Cardiac muscle cell (in vitro differentiated cells and primary cell): ENCODE measurements at regions not wholly inside any gene's neighbourhood (a gene's known extent, or its start where the extent isn't known, plus 50 kb on each side); places are given as distances from the start of the nearest gene placed in this dataset.
"Not testable (repeated sequence)": the region's sequence is repeated elsewhere in the genome, so short reads cannot be mapped to it uniquely, and the experiment has no call there.

ENCODE experiments used
- DNase-seq, 2 donors: peaks; one replicate each; pipeline versions ENCODE4 v3.0.0 to v3.0.0-alpha.2; 2010 to 2017; ENCODE audit warnings: low read depth in 1 of 2, low spot score in 1 of 2
- H3K27ac ChIP-seq: fragments of 200-600 bp; sonication (generic); 2 replicates; pipeline ENCODE4 v1.5.1; 2016
- H3K27me3 ChIP-seq: fragments of 200-600 bp; sonication (generic); 2 replicates; pipeline ENCODE4 v1.6.0; 2016; ENCODE audit warnings: control low read depth
- H3K36me3 ChIP-seq: fragments of 200-600 bp; sonication (generic); 2 replicates; pipeline ENCODE4 v1.5.1; 2016; ENCODE audit warnings: control low read depth
- H3K4me1 ChIP-seq: fragments of 200-600 bp; sonication (generic); 2 replicates; pipeline ENCODE4 v1.8.1; 2017; ENCODE audit warnings: low read depth, mild to moderate bottlenecking, mixed run types
- H3K4me3 ChIP-seq: fragments of 200-600 bp; sonication (generic); 2 replicates; pipeline ENCODE4 v1.5.1; 2016; ENCODE audit warnings: mild to moderate bottlenecking
- H3K9me3 ChIP-seq: fragments of 200-600 bp; sonication (generic); 2 replicates; pipeline ENCODE4 v1.5.1; 2017; ENCODE audit warnings: low read depth, mild to moderate bottlenecking, control low read depth
- CTCF ChIP-seq: IDR thresholded peaks from 2 replicates; pipeline ENCODE4 v1.5.1; 2012; ENCODE audit warnings: low read depth, mild to moderate bottlenecking, low read length

DNA sequence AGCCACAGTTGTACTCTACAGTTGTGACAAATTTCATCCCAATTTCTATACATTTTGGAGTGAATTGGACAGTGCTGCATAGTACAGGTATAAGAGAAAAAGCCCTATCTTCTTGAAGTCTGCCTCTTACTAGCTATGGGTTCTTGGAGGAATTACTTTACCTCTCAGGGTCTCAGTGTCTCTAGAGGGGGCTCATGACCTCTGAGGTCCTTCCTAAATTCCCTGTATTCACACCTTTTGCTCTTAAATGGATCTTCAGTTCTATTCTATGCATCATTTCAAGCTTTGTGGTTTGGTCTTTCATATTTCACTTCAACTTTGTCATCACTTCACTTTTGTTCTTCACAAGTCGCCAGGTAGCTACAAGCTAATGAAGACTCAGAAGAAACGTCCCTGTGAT lies 71.2 kb upstream of the ERCC4 start:
- no peak for TF ChIP-seq CTCF
- Histone ChIP-seq H3K9me3 (no peaks in the 10 kb centered on the region), H3K4me1 (no peaks in the 10 kb centered on the region), H3K27me3 (no peaks in the 10 kb centered on the region), H3K27ac (no peak overlapping the region), H3K36me3 (no peaks in the 10 kb centered on the region), H3K4me3 (no peak overlapping the region)
- DNase-seq: no peak

DNA sequence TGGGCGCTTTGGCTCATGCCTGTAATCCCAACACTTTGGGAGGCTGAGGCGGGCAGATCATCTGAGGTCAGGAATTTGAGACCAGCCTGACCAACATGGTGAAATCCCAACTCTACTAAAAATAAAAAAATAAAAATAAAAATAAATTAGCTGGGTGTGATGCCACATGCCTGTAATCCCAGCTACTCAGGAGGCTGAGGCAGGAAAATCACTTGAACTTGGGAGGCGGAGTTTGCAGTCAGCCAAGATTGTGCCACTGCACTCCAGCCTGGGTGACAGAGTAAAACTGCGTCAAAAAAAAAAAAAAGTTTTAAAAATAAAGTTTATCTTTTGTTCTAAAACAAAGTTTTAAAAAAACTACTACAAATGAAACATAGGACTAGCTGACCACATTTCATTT lies 69.8 kb upstream of the ERCC4 start:
- not testable (repeated sequence) for H3K4me1 ChIP-seq, H3K27me3 ChIP-seq, DNase-seq, H3K4me3 ChIP-seq, H3K27ac ChIP-seq, H3K9me3 ChIP-seq, H3K36me3 ChIP-seq

GRCh38 chr16:13852827-13853226 lies 67.1 kb upstream of the ERCC4 start:
- H3K4me1 ChIP-seq: no peaks in the 10 kb centered on the region
- H3K4me3 ChIP-seq: no peak overlapping the region
- DNase-seq: no peak
- H3K27me3 ChIP-seq: no peaks in the 10 kb centered on the region
- no peaks in the 10 kb centered on the region for H3K36me3 ChIP-seq
- H3K9me3 ChIP-seq: no peaks in the 10 kb centered on the region
- H3K27ac ChIP-seq: no peak overlapping the region
- TF ChIP-seq CTCF: no peak

DNA sequence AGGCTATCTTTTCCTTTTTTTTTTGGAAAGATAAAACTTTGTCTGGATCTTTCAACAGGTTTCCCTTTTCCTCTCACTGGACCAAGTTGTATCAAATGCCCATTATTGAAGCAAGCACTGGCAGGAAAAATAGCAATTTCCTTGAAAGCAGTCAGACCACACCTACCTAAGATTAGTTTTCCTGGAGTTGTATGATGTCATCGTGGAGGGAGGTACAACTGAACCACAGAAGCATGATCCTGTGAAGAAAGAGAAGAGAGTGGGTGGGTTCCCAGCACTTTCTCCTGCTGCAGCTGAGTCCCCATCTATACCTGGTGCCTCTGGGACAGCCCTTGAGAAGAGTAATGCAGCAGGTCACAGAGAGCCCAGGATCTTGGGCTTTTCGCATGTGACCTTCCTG lies 63.6 kb upstream of the ERCC4 start:
- Histone ChIP-seq H3K4me3 (no peak overlapping the region), H3K27ac (no peak overlapping the region), H3K27me3 (no peaks in the 10 kb centered on the region), H3K36me3 (no peaks in the 10 kb centered on the region), H3K4me1 (no peaks in the 10 kb centered on the region), H3K9me3 (no peaks in the 10 kb centered on the region)
- DNase-seq: no peak
- TF ChIP-seq CTCF: no peak

- no peaks in the 10 kb centered on the region for H3K36me3 ChIP-seq
- H3K27me3 ChIP-seq: no peaks in the 10 kb centered on the region
- TF ChIP-seq CTCF: no peak
- no peaks in the 10 kb centered on the region for H3K9me3 ChIP-seq
- no peak overlapping the region for H3K27ac ChIP-seq
- no peak overlapping the region for H3K4me3 ChIP-seq
- H3K4me1 ChIP-seq: no peaks in the 10 kb centered on the region
- no peak for DNase-seq
Measured at GRCh38 chr16:13856811-13857511, 63.0 kb upstream of the ERCC4 start.

DNA sequence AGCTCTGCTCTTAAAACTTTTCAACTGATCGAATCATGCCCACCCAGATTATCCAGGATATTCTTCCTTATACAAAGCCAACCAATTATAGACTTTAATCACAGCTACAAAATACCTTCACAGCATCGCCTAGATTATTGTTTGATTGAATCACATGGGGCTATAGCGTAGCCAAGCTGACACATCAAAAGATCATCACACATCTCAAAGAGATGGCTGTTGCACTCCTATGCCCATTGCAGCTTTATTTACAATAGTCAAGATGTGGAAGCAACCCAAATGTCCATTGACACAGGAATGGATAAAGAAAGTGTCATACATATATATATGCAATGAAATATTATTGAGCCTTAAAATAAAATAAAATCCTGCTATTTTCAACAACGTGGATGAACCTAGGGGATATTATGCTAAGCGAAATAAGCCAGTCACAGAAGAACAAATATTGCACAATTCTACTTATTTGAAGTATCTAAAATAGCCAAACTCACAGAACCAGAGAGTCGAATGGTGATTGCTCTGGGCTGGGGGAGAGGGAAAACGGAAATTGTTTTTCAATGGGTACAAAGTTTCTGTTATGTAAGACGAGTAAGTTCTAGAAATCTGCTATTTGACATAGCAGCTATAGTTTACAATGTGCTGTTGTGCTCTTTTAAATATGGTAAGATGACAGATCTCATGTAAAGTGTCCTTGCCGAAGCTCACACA lies 60.9 kb upstream of the ERCC4 start:
- TF ChIP-seq CTCF: no peak
- no peaks in the 10 kb centered on the region for H3K4me1 ChIP-seq

More for the DNA sequence above, 60.9 kb upstream of the ERCC4 start:
- H3K9me3 ChIP-seq: no peaks in the 10 kb centered on the region
- H3K4me3 ChIP-seq: no peak overlapping the region
- no peaks in the 10 kb centered on the region for H3K27me3 ChIP-seq
- no peaks in the 10 kb centered on the region for H3K36me3 ChIP-seq
- no peak for DNase-seq
- H3K27ac ChIP-seq: no peak overlapping the region
